ENCODE measurements at regions not wholly inside any gene's neighbourhood (a gene's known extent, or its start where the extent isn't known, plus 50 kb on each side); places are given as distances from the start of the nearest gene placed in this dataset.
"Not testable (repeated sequence)": the region's sequence is repeated elsewhere in the genome, so short reads cannot be mapped to it uniquely, and the experiment has no call there.

DNA sequence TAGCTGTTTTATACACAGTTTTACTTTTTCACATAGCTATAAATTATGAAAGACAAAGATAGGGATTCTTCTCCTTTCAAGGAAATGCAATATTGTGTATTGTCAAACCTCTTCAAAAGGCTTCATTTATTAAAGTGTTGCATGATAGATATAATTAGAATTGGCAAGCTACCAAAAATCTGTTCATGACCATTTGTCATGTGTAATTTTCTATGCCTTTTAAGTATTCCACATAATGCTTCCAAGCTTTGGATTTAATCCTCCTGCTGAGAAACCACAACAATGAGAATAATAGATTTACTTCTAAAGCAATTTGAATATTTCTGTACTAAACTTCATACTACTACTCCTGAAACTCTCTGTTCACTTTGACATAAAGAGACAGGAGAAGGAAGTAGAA lies 403.2 kb upstream of the CCDC179 start:
- no peak for DNase-seq

DNA sequence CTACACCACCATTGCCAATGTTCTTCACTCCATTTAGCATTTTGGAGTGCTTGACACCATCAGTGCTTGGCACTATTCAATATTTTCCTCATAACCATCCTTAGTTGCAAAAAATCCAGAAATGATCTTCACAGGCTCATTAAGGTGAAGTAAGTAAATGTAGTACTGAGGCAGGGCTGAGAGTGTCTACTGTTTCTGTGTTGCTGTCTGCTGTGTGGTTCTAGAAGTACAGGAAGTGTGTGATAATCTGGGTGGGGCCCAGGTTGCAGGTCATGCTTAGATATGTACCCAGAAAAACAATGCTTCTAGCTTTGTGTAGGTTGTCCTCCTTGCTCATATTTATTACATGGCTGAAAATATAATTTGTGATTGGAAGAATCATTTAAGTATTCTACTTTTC lies 411.8 kb upstream of the CCDC179 start:
- no peak for DNase-seq

DNA sequence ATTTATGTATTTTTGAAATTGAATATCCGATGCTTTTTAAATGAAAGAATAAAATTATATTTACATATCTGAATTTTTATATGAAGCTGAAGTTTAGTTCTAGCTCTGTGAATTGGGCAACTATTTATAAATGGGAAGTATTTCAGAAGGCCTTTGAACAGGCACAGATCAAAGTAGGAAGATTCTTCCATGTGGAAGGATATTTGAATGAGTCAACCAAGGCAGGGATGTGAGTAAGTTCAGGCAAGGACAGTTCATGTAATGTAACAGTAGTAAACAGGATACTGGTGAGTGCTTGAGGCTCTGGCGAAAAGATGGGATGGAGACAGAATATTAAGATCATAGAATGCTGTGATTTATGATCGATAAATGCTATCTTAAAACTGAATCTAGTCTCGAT lies 417.8 kb upstream of the CCDC179 start:
- no peak for DNase-seq

DNA sequence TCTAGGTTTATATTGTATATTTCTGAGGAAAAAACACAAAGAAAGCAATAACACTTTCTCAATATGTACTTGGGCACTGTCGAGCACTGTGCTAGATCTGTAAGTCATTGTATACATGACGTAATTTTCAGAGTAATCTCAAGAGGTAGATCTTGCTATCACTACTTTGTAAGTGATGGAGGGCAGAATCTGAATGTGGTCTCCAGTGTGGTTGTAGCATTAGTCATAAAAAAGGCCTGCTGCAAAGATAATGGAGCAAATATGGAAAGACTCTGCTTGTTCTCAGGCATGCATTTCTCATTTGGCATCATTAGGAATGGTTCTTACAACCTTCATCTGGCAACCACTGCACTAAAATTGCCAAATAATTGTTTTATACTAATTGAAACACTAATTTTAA lies 419.8 kb upstream of the CCDC179 start:
- no peak for DNase-seq

DNA sequence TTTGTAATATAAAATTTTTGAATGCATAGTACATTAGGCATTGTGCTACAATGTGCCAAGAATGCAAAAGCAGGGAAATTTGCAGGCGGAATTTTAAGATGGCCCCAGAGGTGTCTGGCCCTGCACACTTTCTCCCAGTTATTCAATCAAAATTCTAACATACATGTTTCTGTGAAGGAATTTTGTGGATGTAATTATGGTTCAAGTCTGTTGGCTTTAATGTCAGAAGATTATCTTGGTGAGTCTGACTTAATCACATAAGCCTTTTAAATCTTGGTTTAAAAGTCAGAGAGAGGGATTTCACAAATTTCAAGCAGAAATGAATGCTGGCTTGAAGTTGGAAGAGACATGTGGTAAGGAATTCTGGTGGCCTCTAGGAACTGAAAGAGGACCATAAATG lies 423.4 kb upstream of the CCDC179 start:
- DNase-seq: no peak

DNA sequence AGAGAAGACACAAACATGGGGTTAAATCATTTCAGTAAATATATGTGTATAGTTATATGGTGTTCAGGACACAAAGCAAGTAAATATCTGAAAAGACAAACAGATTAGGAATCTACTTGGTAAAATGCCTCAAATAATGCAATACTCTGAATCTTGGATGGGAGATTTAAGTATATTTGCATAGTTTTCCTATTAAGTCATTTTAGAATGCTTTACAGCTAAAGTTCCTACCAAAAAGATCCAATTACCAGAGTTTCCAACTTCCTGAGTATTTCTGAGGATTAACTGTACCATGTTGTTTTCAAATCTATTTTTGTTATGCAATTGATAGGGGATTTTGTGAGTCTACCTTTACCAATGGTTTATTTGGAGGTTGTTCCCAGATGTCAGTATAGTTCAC lies 424.4 kb upstream of the CCDC179 start:
- DNase-seq: no peak

DNA sequence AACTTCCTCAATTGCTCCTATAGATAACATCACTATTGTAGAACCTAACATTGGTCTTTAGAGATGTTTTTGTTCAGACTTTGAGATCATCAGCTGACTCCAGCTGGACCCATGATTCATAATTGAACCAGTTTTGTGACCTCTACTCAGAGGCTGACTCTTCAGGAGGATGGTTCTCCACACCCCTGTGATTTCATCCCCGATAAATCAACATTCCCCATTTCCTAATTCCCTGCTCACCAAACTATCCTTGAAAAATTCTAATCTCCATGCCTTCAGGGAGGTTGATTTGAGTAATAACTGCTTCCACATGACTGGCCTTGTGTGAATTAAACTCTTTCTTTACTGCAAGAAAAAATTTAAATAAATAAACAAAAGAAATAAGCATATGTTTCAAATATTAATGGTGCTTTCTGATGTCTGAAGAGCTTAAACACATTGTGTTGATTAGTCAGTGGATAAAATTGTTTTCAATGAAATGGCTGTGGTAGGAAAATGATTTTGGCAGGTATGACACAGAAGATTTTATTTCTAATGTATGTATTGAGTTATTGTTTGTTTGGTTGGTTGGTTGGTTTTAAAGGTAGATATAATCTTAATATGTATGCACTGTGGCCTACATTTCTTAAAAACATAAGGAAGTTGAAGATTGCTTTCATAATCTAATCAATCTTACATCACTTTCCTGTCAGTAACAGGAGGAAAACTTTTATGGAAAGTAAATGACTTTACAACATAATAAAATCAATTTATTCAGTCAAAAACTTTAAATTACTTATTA lies 427.9 kb upstream of the CCDC179 start:
- DNase-seq: no peak

DNA sequence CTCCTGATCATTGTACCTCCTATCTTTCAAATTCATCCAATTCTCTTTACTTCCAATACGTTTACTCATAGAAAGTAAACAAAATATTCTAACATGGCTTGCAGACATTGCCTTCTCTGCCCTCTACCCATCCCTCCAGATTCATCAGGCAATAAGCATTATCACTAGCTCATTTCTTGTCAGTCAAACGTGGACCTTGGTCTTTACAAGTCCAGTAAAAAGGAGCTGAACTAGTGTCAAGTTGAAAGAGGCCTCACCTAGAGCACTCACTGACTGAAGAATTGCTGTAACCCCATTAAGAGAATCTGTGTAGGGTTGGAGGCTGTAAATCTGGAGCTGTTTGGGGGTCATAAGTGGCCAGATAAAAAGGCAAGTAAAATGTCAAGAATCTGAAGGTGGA lies 435.0 kb upstream of the CCDC179 start:
- no peak for DNase-seq

DNA sequence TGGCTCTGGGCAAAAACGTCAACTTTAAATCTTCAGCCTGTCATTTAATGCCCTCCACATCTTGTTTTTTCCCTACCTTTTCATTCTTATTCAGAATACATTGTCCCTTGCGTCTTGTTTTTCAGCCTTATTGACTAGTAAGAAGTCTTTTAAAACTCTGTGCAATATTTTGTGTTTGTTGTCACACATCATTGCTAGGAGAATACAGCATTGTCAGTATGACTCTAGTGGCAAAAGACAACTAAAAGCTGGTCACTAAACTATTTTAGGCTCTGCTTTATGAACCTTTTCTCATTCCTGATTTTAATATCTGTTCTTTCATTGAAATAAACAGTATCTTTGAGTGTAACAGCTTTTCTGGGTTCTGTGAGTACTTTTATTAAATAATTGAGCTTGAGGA lies 447.8 kb upstream of the CCDC179 start:
- DNase-seq: no peak

DNA sequence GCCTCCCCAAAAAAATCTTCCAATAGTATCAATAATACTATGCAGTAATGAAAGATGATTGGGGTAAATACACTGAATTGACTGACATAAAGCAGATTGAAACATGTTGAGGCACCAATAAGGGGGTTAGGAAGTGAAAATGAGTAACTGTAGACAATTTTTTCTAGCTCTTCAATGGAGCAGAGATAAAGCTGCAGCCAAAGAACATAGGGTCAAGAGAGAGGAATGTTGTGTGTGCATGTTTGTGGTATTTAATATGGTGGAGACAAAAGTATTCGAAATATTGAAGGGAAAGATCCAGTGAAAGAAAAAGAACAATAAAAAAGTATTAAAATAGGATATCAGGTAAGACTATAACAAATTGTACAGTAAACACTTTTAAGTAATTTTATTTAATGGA lies 450.0 kb upstream of the CCDC179 start:
- no peak for DNase-seq

DNA sequence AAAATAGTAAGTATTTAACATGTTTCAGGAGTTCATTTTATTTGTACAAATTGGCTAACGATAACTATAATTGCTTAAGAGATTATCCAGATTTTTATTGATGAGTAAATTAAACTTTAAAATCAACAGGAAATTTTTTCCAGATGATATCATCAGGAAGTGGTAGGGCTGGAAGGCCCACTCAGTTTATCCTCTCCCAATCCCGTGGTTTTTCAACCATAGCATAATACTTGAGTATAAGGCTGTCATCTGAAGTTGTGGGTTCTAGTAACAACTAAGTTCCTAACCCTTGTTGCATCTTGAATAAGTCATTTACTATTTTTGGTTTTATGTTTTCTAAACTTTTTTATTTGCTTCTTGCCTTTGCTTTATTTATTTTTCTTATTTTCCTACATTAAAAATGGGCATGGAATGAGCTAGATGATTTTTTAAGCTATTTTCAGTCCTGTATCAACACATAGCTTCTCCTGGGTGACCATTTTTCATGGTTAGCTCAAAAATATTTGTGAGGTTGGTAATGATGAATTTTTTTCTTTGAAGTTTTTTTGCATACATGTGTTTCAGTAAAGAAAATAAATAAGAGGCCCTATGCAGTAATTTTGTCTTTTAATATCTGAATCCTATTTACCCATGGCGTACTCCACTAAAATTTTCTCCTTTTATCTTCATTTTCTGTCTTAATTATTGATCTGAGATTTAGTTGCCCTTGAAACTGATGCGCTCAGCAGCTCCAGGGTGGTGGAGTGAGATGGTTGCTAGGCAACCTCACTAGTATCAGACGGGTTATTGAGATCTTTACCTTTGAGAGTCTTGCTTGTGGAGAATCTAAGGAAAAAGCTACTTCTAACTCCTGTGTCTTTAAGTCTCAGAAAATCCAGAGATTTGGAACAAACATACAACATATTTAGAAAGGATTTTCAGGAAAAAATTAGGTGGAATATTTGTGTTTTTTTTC lies 452.0 kb upstream of the CCDC179 start:
- DNase-seq: no peak

DNA sequence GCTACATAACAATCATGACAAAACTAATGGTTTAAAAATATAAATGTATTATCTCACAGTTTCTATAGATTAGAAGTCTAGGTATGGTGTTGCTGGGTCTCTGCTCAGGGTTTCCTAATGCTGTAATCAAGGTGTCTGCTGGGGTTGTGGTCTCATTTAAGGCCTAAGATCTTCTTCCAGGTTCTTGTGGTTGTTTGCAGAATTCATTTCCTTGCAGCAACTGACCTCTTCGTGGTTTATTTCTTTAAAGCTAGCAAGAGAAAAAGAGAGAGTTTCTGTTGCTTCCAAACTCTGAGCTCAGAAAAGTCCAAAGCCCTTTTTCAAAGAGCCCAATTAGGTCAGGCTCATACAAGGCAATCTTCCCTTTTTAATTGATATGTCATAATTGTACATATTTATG lies 452.7 kb upstream of the CCDC179 start:
- DNase-seq: no peak

DNA sequence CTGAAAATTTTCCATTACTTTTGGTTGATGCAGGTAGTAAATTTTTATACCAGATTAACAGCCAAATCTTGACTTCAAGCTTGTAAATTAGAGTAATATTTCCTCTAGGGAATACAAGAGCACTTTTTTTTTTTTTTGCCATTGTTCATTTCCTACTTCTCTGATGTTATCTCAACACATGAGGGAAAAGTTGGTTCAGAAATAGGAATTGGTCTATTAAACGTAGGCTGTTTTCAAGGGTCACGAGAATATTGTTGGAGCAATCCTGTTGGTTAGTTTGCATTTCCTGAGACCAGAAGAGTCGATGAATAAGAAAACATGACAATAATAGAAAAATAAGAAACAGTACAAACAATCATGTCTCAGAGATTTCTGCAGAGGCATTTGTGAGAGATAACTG lies 453.9 kb upstream of the CCDC179 start:
- no peak for DNase-seq

DNA sequence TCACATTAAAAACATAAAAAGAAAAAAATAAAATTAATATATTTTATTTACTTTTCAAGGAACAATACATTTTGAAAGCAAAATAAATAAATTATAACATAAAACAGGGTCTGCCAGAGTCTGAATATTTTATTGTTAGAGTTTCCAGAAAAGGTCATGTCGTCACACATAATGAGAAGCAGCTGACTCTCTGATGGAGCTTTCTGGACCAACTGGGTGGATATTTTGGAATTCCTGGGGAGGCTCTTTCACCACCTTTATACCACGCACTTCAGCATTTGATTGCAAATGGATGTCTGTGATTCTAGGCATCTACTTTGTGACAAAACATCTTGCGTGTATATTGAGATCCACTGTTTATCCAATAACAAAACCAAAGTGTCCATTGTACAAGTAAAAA lies 455.0 kb upstream of the CCDC179 start:
- no peak for DNase-seq

DNA sequence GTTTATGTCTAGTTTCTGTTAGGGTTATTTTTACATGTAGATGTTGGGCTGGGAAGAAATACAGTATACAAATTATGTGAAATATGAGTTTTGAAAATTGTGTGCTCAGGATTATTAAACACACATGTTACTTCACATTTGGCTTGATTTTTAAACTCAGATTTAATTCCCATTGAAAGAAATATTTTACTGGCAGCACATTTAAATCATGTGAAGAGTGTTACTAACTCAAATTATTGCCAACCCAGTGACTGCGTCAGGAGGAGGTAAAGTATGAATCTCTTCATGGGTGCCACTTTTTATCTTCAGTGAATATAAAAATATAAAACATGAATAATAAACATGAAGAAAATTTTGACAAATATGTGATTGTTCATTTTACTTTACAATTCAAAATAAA lies 457.5 kb upstream of the CCDC179 start:
- no peak for DNase-seq

DNA sequence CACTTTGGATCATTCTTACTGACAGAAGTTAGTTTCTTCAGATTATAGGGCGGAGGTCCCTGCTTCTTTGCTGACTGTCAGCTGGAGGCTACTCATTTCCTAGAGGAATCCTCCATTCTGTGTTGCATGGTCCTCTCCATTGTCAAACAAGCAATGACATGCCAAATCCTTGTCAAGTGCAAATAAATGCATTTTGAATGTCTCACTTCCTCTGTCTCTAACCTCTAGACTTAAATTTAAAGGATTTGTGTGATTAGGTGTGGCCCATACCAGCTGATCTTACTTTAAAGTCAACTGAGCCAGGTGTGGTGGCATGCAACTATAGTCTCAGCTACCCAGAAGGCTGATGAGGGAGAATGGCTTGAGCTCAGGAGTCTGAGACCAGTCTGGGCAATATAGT lies 458.4 kb upstream of the CCDC179 start:
- no peak for DNase-seq

DNA sequence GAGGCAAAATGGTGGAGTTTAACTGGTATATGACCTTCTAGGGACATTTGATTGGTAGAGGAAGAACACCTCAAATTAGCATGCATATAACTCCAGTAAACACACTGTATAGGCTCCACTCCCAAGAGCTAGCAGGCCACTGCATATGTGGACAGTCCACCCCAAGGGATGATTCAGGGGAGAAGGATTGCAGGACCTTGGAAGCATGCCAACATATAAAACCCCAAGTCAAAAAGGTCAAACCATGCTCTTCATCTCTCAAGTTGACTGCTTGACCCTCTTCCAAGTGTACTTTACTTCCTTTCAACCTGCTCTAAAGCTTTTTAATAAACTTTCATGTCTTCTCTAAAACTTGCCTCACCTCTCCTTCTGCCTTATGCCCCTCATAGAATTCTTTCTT lies 459.9 kb upstream of the CCDC179 start:
- DNase-seq: no peak

DNA sequence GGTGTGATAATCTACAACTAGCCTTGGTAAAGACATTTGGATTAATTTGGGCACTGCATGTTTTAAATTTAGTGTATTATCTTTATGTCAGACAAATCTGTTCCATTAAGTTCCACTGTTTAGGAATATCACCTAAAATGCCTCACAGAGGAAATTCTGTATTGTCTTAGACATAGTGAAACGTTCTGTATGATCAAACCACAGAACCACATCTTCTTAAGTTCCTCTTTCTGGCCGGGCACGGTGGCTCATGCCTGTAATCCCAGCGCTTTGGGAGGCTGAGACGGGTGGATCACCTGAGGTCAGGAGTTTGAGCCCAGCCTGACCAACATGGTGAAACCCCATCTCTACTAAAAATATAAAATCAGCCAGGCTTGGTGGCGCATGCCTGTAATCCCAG lies 475.3 kb upstream of the CCDC179 start:
- DNase-seq: not testable (repeated sequence)

DNA sequence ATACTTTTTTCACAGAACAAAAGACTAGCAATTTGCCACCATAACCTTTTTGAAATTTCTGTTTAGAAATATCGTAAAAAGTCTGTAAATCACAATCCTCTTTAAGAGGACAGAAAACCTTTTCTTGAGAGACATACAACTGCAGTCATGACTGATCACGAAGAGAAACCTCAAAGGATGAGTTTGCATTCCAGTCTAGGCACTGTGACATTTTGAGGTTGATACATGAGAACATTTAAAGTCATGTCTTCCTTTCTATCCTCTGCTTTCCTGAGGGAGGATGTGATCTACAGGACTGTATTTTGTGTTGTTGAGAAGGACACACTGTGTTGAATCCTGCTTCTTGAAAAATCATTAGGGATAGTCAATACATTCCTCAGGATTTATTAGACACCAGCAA lies 476.7 kb upstream of the CCDC179 start:
- DNase-seq: no peak

DNA sequence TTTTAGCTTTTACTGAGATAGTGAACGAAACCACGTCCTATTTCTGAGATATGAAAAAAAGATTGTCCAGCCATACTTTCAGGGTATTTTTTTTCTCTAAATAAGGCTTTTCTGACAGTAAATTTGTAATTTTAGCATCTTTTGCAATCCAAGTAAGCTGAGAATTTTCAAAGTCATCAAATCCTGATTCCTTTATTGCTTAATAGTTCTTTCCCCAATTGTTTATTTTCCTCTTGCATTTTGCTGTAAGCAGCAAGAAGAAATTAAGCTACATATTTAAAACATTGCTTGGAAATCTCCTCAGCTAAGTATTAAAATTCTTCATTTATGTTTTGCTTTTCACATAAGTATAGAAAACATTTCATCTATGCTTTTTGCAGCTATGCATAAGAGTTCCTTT lies 493.3 kb upstream of the CCDC179 start:
- DNase-seq: no peak

DNA sequence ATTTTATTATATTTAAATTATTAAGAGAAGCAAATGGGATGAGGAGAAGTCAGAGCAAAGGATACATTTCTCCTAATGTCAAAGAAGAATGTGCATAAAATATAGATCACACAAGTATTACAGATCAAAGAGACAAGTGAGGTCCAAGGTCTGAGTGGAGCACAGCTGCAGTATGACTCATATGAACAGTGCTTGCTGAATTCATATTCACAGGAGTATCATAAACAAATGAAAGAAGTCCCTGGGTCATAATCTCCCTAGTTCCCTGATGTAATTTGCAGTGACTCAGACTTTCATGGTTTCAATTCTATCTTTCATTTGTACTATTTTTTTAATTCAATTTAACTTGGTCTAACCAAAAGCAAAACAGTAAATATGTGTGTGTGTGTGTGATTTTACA lies 499.0 kb upstream of the CCDC179 start:
- DNase-seq: no peak

DNA sequence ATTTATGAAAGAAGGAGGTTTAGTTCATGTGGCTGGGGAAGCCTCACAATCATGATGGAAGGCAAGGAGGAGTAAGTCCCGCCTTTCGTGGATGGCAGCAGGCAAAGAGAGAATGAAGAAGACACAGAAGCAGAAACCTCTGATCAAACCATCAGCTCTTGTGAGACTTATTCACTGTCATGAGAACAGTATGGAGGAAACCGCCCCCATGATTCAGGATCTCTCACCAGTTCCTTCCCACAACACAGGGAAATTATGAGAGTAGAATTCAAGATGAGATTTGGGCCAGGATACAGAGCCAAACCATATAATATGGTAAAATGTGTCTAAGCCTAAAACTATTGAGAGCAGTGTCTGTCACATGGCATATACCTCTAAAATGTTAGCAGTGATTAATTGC lies 503.8 kb upstream of the CCDC179 start:
- DNase-seq: no peak

DNA sequence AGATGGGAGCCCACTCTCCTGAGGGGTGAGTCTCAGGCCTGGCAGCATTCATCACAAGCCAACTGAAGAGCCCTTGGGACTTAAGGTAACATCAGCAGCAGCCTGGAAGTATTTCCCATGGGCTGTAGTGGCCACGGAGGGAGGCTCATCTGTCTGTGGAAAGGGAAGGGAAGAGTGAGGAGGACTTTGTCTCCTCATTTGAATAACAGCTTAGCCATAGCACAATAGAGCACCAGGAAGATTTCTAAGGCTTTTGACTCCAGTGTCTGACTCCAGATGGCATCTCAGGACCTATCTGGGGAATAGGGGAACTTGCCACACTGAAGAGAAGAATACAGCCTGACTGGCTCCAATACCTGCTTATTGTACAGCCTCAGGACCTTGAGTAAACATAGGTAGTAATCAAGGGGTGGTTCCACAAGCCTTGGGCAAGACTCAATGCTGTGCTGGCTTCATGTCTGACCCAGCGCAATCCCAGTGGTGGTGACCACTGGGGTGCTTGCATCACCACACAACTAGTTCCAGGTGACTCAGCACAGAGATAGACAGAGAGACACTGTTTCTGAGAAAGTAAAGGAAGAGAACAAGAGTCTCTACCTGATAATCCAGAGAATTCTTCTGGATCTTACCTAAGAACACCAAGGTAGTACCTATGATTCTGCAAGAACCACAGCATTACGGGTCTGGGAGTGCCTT lies 510.5 kb upstream of the CCDC179 start:
- DNase-seq: no peak

DNA sequence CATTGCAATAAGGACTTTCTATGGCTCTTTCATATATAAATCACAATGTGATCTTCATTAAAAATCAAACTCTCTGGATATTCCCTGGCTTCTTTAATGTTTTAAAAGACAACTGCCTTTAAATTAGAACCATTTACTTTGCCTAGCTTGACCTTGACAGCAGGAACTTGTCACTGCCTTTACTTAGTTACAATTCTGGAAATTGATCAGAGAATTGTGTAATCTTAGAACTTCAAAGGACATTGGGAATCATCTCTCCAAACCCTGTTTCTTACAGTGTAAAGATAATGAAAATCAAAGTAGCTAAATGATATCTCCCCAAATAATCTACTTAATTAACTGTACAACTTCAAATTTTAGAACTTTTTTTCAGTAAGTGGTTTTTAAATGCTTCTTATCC lies 517.6 kb upstream of the CCDC179 start:
- DNase-seq: no peak

Measured in CD4-positive, alpha-beta T cell treated with Interleukin-4 for 1 hour (primary cell).